Astrocyte (in vitro differentiated cells and primary cell): ENCODE measurements at regions not wholly inside any gene's neighbourhood (a gene's known extent, or its start where the extent isn't known, plus 50 kb on each side); places are given as distances from the start of the nearest gene placed in this dataset.

Experiments
- EZH2 ChIP-seq: IDR thresholded peaks from 2 replicates; pipeline ENCODE4 v1.6.1; 2012; ENCODE audit warnings: mild to moderate bottlenecking, low read length, inconsistent platforms; ENCODE audit not compliant: insufficient read depth
- TF ChIP-seq, protein P1 (sequence below): IDR thresholded peaks from 2 replicates; pipeline ENCODE4 v1.5.1; 2011; ENCODE audit warnings: low read depth, mild to moderate bottlenecking, inconsistent platforms, low read length, moderate library complexity; ENCODE audit not compliant: insufficient read depth

DNA sequence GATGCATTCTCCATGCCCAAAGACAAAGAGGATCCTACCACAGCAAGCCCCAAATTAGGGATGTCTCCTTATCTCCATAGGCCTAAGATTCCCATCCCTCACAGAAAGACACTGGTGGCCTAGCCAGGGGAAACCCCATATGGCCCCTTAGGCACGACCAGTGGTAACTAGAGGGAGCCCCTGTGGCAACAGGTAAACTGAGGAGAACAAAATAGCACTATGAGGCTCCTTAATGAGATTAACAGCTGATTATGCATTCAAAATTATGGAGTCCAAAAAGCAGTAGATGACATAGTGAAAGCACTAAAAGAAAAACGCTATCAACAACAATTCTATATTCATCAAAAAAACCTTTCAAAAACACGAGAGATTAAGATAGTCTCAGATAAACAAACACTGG, 234.0 kb downstream of the DIRAS2 start:
- TF ChIP-seq, protein P1, sequence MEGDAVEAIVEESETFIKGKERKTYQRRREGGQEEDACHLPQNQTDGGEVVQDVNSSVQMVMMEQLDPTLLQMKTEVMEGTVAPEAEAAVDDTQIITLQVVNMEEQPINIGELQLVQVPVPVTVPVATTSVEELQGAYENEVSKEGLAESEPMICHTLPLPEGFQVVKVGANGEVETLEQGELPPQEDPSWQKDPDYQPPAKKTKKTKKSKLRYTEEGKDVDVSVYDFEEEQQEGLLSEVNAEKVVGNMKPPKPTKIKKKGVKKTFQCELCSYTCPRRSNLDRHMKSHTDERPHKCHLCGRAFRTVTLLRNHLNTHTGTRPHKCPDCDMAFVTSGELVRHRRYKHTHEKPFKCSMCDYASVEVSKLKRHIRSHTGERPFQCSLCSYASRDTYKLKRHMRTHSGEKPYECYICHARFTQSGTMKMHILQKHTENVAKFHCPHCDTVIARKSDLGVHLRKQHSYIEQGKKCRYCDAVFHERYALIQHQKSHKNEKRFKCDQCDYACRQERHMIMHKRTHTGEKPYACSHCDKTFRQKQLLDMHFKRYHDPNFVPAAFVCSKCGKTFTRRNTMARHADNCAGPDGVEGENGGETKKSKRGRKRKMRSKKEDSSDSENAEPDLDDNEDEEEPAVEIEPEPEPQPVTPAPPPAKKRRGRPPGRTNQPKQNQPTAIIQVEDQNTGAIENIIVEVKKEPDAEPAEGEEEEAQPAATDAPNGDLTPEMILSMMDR: no peak
- TF ChIP-seq EZH2: no peak
